ENCODE measurements at regions not wholly inside any gene's neighbourhood (a gene's known extent, or its start where the extent isn't known, plus 50 kb on each side); places are given as distances from the start of the nearest gene placed in this dataset.

DNA sequence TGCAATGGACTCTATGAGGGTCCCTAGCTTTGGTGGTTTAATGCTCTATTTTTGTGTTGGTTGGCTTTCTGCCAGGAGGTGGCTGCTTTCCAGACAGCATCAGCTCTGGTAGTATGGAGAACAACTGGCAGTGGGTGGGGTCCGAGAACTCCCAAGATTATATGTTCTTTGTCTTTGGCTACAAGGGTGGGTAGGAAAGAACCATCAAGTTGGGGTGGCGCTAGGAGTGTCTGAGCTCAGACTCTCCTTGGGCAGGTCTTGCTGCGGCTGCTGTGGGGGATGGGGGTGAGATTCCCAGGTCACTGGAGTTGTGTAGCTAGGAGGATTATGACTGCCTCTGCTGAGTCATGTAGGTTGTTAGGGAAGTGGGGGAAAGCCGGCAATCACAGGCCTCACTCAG, 976.1 kb upstream of the GYPC start:
- DNase-seq (ENCODE audit: low spot score in 2 of 2, unreplicated experiment in 2 of 2): no peak
- H3K27me3 Mint-ChIP-seq (ENCODE audit: low read depth): no peaks in the 10 kb centered on the region
- H3K27ac Mint-ChIP-seq: no peak overlapping the region
- no peaks in the 10 kb centered on the region for H3K36me3 Mint-ChIP-seq
- no peak for TF ChIP-seq CTCF (IDR thresholded peaks at IDR 0.05; ENCODE audit: unreplicated experiment)
- no peak overlapping the region for H3K4me3 Mint-ChIP-seq
- H3K9me3 Mint-ChIP-seq: peaks cover 46% of the 10 kb centered on the region
- H3K4me1 Mint-ChIP-seq: peaks cover 2% of the 10 kb centered on the region

DNA sequence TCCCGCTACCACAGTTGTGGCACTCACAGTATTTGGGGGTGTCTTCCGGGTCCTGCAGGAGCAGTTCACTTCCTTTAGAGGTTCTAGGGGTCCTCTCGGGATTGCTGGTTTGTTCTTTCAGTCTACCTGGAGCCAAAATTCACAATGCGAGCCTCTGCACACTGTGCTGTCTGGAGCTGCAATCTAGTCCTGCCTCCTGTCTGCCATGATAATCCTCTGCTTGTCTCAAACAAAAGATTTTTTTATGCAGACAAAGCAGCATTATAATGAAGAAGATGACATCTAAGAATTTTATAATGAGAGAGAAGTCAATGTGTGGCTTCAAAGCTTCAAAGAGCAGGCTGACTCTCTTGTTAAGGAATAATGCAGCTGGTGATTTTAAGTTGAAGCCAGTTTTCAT, 975.1 kb upstream of the GYPC start:
- Mint-ChIP-seq H3K9me3 (peaks cover 39% of the 10 kb centered on the region), H3K27ac (no peak overlapping the region), H3K27me3 (ENCODE audit: low read depth) (no peaks in the 10 kb centered on the region), H3K4me3 (no peak overlapping the region), H3K36me3 (no peaks in the 10 kb centered on the region), H3K4me1 (peaks cover 2% of the 10 kb centered on the region)
- TF ChIP-seq CTCF (IDR thresholded peaks at IDR 0.05; ENCODE audit: unreplicated experiment): no peak
- no peak for DNase-seq (ENCODE audit: low spot score in 2 of 2, unreplicated experiment in 2 of 2)

- Mint-ChIP-seq H3K4me1 (peaks cover 2% of the 10 kb centered on the region), H3K27me3 (ENCODE audit: low read depth) (no peaks in the 10 kb centered on the region), H3K36me3 (no peaks in the 10 kb centered on the region), H3K9me3 (peaks cover 31% of the 10 kb centered on the region), H3K27ac (no peak overlapping the region), H3K4me3 (no peak overlapping the region)
- no peak for TF ChIP-seq CTCF (IDR thresholded peaks at IDR 0.05; ENCODE audit: unreplicated experiment)
- no peak for DNase-seq (ENCODE audit: low spot score in 2 of 2, unreplicated experiment in 2 of 2)
These were observed 974.4 kb upstream of the GYPC start for GRCh38 chr2:125681576-125681975.

GRCh38 chr2:125681976-125682805, 973.8 kb upstream of the GYPC start:
- DNase-seq (ENCODE audit: low spot score in 2 of 2, unreplicated experiment in 2 of 2): no peak
- H3K36me3 Mint-ChIP-seq: no peaks in the 10 kb centered on the region
- no peak overlapping the region for H3K4me3 Mint-ChIP-seq
- H3K9me3 Mint-ChIP-seq: peaks cover 25% of the 10 kb centered on the region
- H3K27ac Mint-ChIP-seq: no peak overlapping the region
- H3K27me3 Mint-ChIP-seq (ENCODE audit: low read depth): no peaks in the 10 kb centered on the region
- no peak for TF ChIP-seq CTCF (IDR thresholded peaks at IDR 0.05; ENCODE audit: unreplicated experiment)
- peaks cover 2% of the 10 kb centered on the region for H3K4me1 Mint-ChIP-seq

DNA sequence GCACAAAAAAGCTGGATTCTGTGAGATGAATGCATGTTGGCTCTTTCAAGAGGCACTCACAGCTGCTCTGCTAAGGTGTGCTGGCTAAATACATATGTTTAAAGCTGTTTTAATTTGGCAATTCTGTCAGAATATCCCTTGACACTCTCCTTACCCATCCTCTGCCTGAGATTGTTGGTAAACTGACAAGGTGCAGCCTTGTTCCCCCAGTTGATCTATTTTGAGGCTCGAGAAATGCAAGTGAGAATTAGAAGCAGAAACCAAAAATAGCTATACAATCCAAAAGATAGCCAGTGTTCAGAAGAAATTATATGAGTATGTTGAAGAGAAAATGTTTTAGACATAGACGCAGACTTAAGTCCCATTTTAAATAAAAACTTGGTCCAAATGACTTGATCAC, 971.7 kb upstream of the GYPC start:
- no peak overlapping the region for H3K4me3 Mint-ChIP-seq
- H3K9me3 Mint-ChIP-seq: peaks cover 5% of the 10 kb centered on the region
- TF ChIP-seq CTCF (IDR thresholded peaks at IDR 0.05; ENCODE audit: unreplicated experiment): no peak
- H3K27me3 Mint-ChIP-seq (ENCODE audit: low read depth): no peaks in the 10 kb centered on the region
- no peak overlapping the region for H3K27ac Mint-ChIP-seq
- DNase-seq (ENCODE audit: low spot score in 2 of 2, unreplicated experiment in 2 of 2): no peak
- H3K36me3 Mint-ChIP-seq: no peaks in the 10 kb centered on the region
- peaks cover 2% of the 10 kb centered on the region for H3K4me1 Mint-ChIP-seq
